ENCODE measurements at regions not wholly inside any gene's neighbourhood (a gene's known extent, or its start where the extent isn't known, plus 50 kb on each side); places are given as distances from the start of the nearest gene placed in this dataset.

DNA sequence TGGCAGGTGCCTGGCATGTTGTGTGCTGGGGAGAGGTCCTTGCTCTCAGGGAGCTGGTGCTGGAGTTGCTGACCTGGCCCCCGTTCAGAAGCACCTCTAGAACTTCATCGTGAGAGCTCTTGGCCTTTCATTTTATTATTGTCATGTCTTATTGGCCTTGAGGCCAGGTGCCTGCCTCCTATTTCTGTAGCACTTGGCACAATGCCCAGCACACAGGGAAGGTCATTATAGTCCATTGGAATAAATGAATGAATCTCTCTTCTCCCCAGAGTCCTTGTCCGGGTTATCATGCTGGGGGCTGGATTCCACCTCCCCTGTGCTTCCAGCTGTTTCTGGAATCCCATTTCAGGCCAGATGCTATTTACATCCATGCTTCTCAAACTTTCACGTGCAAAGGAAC is 169.2 kb downstream of the HAPSTR1 start:
- H3K79me2 ChIP-seq (ENCODE audit: insufficient read depth, low read length): no peaks in the 10 kb centered on the region

DNA sequence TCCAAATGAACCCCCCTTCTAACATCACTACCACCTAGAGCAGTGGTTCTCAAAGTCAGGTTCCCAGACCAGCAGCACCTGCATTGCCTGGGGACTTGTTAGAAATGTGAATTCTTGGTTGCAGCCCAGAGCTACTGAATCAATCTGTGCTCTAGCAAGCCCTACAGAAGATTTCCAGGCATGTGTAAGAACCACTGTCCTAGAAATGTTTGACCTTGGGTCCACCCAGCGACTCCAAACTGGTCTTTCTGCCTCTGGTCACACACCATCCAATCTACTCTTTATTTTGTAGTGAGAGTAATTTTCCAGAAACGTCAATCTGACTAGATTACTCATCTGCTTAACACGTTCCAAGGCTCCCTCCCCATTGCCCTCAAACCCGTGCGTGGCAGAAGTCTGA is 169.9 kb downstream of the HAPSTR1 start:
- H3K4me1 ChIP-seq (ENCODE audit: insufficient read depth, low read length, poor library complexity, severe bottlenecking): no peaks in the 10 kb centered on the region
- no peaks in the 10 kb centered on the region for H3K9me2 ChIP-seq (replicated peaks; ENCODE audit: low read depth, low read length)
- TF ChIP-seq EZH2phosphoT487 (IDR thresholded peaks at IDR 0.05; ENCODE audit: borderline replicate concordance): no peak
- TF ChIP-seq, protein P1, sequence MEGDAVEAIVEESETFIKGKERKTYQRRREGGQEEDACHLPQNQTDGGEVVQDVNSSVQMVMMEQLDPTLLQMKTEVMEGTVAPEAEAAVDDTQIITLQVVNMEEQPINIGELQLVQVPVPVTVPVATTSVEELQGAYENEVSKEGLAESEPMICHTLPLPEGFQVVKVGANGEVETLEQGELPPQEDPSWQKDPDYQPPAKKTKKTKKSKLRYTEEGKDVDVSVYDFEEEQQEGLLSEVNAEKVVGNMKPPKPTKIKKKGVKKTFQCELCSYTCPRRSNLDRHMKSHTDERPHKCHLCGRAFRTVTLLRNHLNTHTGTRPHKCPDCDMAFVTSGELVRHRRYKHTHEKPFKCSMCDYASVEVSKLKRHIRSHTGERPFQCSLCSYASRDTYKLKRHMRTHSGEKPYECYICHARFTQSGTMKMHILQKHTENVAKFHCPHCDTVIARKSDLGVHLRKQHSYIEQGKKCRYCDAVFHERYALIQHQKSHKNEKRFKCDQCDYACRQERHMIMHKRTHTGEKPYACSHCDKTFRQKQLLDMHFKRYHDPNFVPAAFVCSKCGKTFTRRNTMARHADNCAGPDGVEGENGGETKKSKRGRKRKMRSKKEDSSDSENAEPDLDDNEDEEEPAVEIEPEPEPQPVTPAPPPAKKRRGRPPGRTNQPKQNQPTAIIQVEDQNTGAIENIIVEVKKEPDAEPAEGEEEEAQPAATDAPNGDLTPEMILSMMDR (conservative IDR thresholded peaks at IDR 0.05; ENCODE audit: low read length): no peak
- H3K4me2 ChIP-seq (ENCODE audit: low read depth, low read length, poor library complexity, severe bottlenecking): no peak overlapping the region
- H2AFZ ChIP-seq (ENCODE audit: low read length): no peak overlapping the region
- H3K36me3 ChIP-seq (ENCODE audit: insufficient read depth, low read length): no peaks in the 10 kb centered on the region
- H3K9me3 ChIP-seq (ENCODE audit: insufficient read depth, low read depth, low read length): no peaks in the 10 kb centered on the region
- no peaks in the 10 kb centered on the region for H3K27me3 ChIP-seq (ENCODE audit: insufficient read depth, low read length, poor library complexity, severe bottlenecking)
- no peak overlapping the region for H3K4me3 ChIP-seq (ENCODE audit: low read length, poor library complexity, severe bottlenecking)
- H3K9ac ChIP-seq (ENCODE audit: low read depth, low read length, poor library complexity, severe bottlenecking): no peak overlapping the region
- H3F3A ChIP-seq (ENCODE audit: low read depth): no peaks in the 10 kb centered on the region
- no peaks in the 10 kb centered on the region for H4K20me1 ChIP-seq (ENCODE audit: insufficient read depth, low read length, poor library complexity, severe bottlenecking)
- H3K79me2 ChIP-seq (ENCODE audit: insufficient read depth, low read length): no peaks in the 10 kb centered on the region

More for the DNA sequence above, 169.2 kb downstream of the HAPSTR1 start:
- no peaks in the 10 kb centered on the region for H3F3A ChIP-seq (ENCODE audit: low read depth)
- H3K9ac ChIP-seq (ENCODE audit: low read depth, low read length, poor library complexity, severe bottlenecking): no peak overlapping the region
- H3K4me1 ChIP-seq (ENCODE audit: insufficient read depth, low read length, poor library complexity, severe bottlenecking): no peaks in the 10 kb centered on the region
- no peak overlapping the region for H3K4me3 ChIP-seq (ENCODE audit: low read length, poor library complexity, severe bottlenecking)
- H3K36me3 ChIP-seq (ENCODE audit: insufficient read depth, low read length): no peaks in the 10 kb centered on the region
- no peaks in the 10 kb centered on the region for H3K27me3 ChIP-seq (ENCODE audit: insufficient read depth, low read length, poor library complexity, severe bottlenecking)
- H3K9me3 ChIP-seq (ENCODE audit: insufficient read depth, low read depth, low read length): no peaks in the 10 kb centered on the region
- no peak overlapping the region for H2AFZ ChIP-seq (ENCODE audit: low read length)
- TF ChIP-seq, protein P1 (conservative IDR thresholded peaks at IDR 0.05; ENCODE audit: low read length): no peak
- no peak for TF ChIP-seq EZH2phosphoT487 (IDR thresholded peaks at IDR 0.05; ENCODE audit: borderline replicate concordance)
- no peaks in the 10 kb centered on the region for H3K9me2 ChIP-seq (replicated peaks; ENCODE audit: low read depth, low read length)
- no peak overlapping the region for H3K4me2 ChIP-seq (ENCODE audit: low read depth, low read length, poor library complexity, severe bottlenecking)
- no peaks in the 10 kb centered on the region for H4K20me1 ChIP-seq (ENCODE audit: insufficient read depth, low read length, poor library complexity, severe bottlenecking)

DNA sequence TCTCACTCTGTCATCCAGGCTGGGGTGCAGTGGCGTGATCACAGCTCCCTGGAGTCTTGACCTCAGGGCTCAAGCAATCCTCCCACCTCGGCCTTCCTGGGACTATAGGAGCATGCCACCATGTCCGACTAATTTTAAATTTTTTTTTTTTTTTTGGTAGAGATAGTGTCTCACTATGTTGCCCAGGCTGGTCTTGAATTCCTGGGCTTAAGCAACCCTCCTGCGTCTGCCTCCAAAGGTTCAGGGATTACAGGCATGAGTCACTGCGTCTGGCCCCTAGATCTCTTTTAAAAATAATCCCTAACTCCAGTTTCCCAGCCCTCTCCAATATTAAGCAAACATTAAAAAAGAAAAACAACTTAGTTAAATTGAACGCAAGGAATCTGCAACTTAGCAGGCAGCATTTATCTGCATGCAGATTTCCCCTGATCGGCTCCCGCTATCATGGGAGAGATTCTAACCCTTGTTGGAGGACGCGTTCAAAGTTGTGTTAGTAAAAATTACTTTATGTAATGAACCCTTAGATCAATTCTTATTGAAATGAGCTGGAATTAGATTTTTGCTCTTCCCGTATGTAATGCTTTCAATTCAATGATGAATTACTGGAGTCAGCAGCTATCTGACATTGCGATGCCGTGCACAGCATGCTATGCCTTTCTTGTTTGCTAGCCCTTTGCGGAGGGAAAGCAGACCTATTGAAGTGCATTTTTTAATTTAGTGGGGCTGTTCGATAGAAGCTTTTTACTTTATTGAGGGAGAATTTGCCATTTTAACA is 171.7 kb downstream of the HAPSTR1 start:
- H3K9ac ChIP-seq (ENCODE audit: low read depth, low read length, poor library complexity, severe bottlenecking): no peak overlapping the region
- no peak overlapping the region for H3K4me3 ChIP-seq (ENCODE audit: low read length, poor library complexity, severe bottlenecking)
- no peaks in the 10 kb centered on the region for H3K79me2 ChIP-seq (ENCODE audit: insufficient read depth, low read length)
- no peak overlapping the region for H2AFZ ChIP-seq (ENCODE audit: low read length)
- no peak for TF ChIP-seq EZH2phosphoT487 (IDR thresholded peaks at IDR 0.05; ENCODE audit: borderline replicate concordance)
- TF ChIP-seq, protein P1 (conservative IDR thresholded peaks at IDR 0.05; ENCODE audit: low read length): no peak
- H4K20me1 ChIP-seq (ENCODE audit: insufficient read depth, low read length, poor library complexity, severe bottlenecking): no peaks in the 10 kb centered on the region
- no peak overlapping the region for H3K4me2 ChIP-seq (ENCODE audit: low read depth, low read length, poor library complexity, severe bottlenecking)
- H3K9me2 ChIP-seq (replicated peaks; ENCODE audit: low read depth, low read length): no peaks in the 10 kb centered on the region
- H3K9me3 ChIP-seq (ENCODE audit: insufficient read depth, low read depth, low read length): no peaks in the 10 kb centered on the region
- no peaks in the 10 kb centered on the region for H3K36me3 ChIP-seq (ENCODE audit: insufficient read depth, low read length)
- H3F3A ChIP-seq (ENCODE audit: low read depth): no peaks in the 10 kb centered on the region
- H3K4me1 ChIP-seq (ENCODE audit: insufficient read depth, low read length, poor library complexity, severe bottlenecking): no peaks in the 10 kb centered on the region
- no peaks in the 10 kb centered on the region for H3K27me3 ChIP-seq (ENCODE audit: insufficient read depth, low read length, poor library complexity, severe bottlenecking)
